PFSK-1 (cell line): ENCODE measurements at regions not wholly inside any gene's neighbourhood (a gene's known extent, or its start where the extent isn't known, plus 50 kb on each side); places are given as distances from the start of the nearest gene placed in this dataset.

Experiments
- POLR2AphosphoS5 ChIP-seq: IDR thresholded peaks from 2 replicates; pipeline ENCODE4 v1.6.1; 2012; ENCODE audit warnings: low read depth, mild to moderate bottlenecking, control low read depth, low read length, moderate library complexity
- TF ChIP-seq, protein P1 (sequence below), 2 experiments: IDR thresholded peaks; 2 replicates each; pipeline versions ENCODE4 v1.6.1 to v1.8.0; 2011 to 2012; ENCODE audit warnings: low read depth in 2 of 2, low read length in 2 of 2, control low read depth in 1 of 2, inconsistent platforms in 1 of 2, mild to moderate bottlenecking in 1 of 2, moderate library complexity in 1 of 2; ENCODE audit not compliant: insufficient read depth in 1 of 2

DNA sequence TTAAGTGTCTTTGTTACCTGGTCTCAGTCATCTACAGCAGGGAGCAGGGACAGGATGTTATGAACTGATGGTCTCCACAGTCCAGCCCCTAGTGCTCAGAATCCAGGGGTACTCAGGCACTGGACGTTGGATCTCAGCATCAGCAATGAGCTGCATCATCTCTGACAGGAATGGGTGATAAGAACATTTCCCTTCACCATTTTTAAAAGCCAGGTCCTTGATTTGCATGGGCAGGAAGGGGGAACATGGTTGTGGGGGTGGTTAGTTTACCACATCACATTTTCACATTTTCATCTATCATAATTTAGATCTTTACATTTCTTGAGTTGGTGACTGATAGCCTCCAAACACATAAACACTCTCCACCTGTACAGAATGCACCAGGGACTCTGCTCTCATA, 427.8 kb upstream of the NPVF start:
- TF ChIP-seq, protein P1, sequence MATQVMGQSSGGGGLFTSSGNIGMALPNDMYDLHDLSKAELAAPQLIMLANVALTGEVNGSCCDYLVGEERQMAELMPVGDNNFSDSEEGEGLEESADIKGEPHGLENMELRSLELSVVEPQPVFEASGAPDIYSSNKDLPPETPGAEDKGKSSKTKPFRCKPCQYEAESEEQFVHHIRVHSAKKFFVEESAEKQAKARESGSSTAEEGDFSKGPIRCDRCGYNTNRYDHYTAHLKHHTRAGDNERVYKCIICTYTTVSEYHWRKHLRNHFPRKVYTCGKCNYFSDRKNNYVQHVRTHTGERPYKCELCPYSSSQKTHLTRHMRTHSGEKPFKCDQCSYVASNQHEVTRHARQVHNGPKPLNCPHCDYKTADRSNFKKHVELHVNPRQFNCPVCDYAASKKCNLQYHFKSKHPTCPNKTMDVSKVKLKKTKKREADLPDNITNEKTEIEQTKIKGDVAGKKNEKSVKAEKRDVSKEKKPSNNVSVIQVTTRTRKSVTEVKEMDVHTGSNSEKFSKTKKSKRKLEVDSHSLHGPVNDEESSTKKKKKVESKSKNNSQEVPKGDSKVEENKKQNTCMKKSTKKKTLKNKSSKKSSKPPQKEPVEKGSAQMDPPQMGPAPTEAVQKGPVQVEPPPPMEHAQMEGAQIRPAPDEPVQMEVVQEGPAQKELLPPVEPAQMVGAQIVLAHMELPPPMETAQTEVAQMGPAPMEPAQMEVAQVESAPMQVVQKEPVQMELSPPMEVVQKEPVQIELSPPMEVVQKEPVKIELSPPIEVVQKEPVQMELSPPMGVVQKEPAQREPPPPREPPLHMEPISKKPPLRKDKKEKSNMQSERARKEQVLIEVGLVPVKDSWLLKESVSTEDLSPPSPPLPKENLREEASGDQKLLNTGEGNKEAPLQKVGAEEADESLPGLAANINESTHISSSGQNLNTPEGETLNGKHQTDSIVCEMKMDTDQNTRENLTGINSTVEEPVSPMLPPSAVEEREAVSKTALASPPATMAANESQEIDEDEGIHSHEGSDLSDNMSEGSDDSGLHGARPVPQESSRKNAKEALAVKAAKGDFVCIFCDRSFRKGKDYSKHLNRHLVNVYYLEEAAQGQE (IDR thresholded peaks at IDR 0.05; ENCODE audit: insufficient read depth in 1 of 2, low read depth in 2 of 2, low read length in 2 of 2), result no peak
- no peak for TF ChIP-seq POLR2AphosphoS5
